Keratinocyte (primary cell): ENCODE measurements at regions not wholly inside any gene's neighbourhood (a gene's known extent, or its start where the extent isn't known, plus 50 kb on each side); places are given as distances from the start of the nearest gene placed in this dataset.

Source experiments
- DNase-seq: peaks from one replicate; pipeline ENCODE4 v3.0.0-alpha.2; 2011; ENCODE audit warnings: low read depth, missing footprints, low spot score
- FAIRE-seq: peaks from 2 replicates; lab custom pipeline; 2011; peaks lifted over from hg19 to GRCh38; lab: Jason Lieb, UNC
- H2AFZ ChIP-seq: 2 replicates; pipeline ENCODE4 v1.6.0; 2012; ENCODE audit warnings: low read length, control low read depth, inconsistent platforms; ENCODE audit not compliant: control insufficient read depth
- H3K27ac ChIP-seq: 2 replicates; pipeline ENCODE4 v1.5.1; 2011; ENCODE audit warnings: low read length; ENCODE audit not compliant: control insufficient read depth, insufficient read depth
- H3K27me3 ChIP-seq: 3 replicates; pipeline ENCODE4 v1.6.0; 2011; ENCODE audit warnings: low read length; ENCODE audit not compliant: control insufficient read depth, insufficient read depth; ENCODE audit errors: extremely low read depth
- H3K36me3 ChIP-seq, 2 experiments: 2 replicates in 1 of 2; 3 replicates in 1 of 2; pipeline ENCODE4 v1.5.1; 2011; ENCODE audit warnings: low read length in 2 of 2, mild to moderate bottlenecking in 1 of 2; ENCODE audit not compliant: control insufficient read depth in 2 of 2, insufficient read depth in 2 of 2; ENCODE audit errors: extremely low read depth in 1 of 2
- H3K4me1 ChIP-seq: 3 replicates; pipeline ENCODE4 v1.5.1; 2011; ENCODE audit warnings: low read length; ENCODE audit not compliant: control insufficient read depth, insufficient read depth; ENCODE audit errors: extremely low read depth
- H3K4me2 ChIP-seq: 3 replicates; pipeline ENCODE4 v1.6.0; 2011; ENCODE audit warnings: low read depth, low read length; ENCODE audit not compliant: control insufficient read depth, insufficient read depth; ENCODE audit errors: extremely low read depth
- H3K4me3 ChIP-seq, 3 experiments: fragments of 200-600 bp in 1 of 3; sonication (generic) in 1 of 3; 2 replicates in 2 of 3; 3 replicates in 1 of 3; pipeline ENCODE4 v1.5.1; 2011 to 2016; ENCODE audit warnings: low read length in 3 of 3, mild to moderate bottlenecking in 3 of 3, control low read depth in 2 of 3, inconsistent platforms in 1 of 3, low read depth in 1 of 3, mixed read lengths in 1 of 3, mixed run types in 1 of 3, moderate library complexity in 1 of 3; ENCODE audit not compliant: control insufficient read depth in 2 of 3, insufficient read depth in 2 of 3; ENCODE audit errors: extremely low read depth in 1 of 3
- H3K79me2 ChIP-seq: 2 replicates; pipeline ENCODE4 v1.6.0; 2012; ENCODE audit warnings: low read length; ENCODE audit not compliant: control insufficient read depth, insufficient read depth
- H3K9ac ChIP-seq: 3 replicates; pipeline ENCODE4 v1.6.0; 2011; ENCODE audit warnings: low read length; ENCODE audit not compliant: control insufficient read depth, insufficient read depth; ENCODE audit errors: extremely low read depth
- H3K9me1 ChIP-seq: 3 replicates; pipeline ENCODE4 v1.6.0; 2011; ENCODE audit warnings: low read length; ENCODE audit not compliant: control insufficient read depth, insufficient read depth; ENCODE audit errors: extremely low read depth
- H3K9me3 ChIP-seq: 2 replicates; pipeline ENCODE4 v1.5.1; 2012; ENCODE audit warnings: low read depth, low read length; ENCODE audit not compliant: control insufficient read depth
- H4K20me1 ChIP-seq: 3 replicates; pipeline ENCODE4 v1.6.0; 2011; ENCODE audit warnings: low read length; ENCODE audit not compliant: control insufficient read depth, insufficient read depth; ENCODE audit errors: extremely low read depth
- EZH2 ChIP-seq: IDR thresholded peaks from one replicate; pipeline ENCODE4 v1.6.1; 2012; ENCODE audit warnings: inconsistent platforms, mild to moderate bottlenecking, low read length, moderate library complexity
- dilution Hi-C: fragments of 300-500 bp; cut with MboI; formaldehyde crosslinking; loops from one replicate; pipeline ENCODE4 v1.7.0; 2020; ENCODE audit warnings: low sequenced_read_pairs; ENCODE audit not compliant: extremely low pct_ligation_motif_present
- TF ChIP-seq, protein P1 (sequence below), 3 experiments: IDR thresholded peaks in 1 of 3; conservative IDR thresholded peaks in 1 of 3; optimal IDR thresholded peaks in 1 of 3; 2 replicates in 2 of 3; 3 replicates in 1 of 3; pipeline versions ENCODE3 to v1.5.1; 2011; ENCODE audit warnings: low read length in 3 of 3, mild to moderate bottlenecking in 3 of 3, moderate library complexity in 2 of 3, control low read depth in 1 of 3, inconsistent platforms in 1 of 3; ENCODE audit not compliant: insufficient read depth in 2 of 3; ENCODE audit errors: extremely low read depth in 1 of 3

DNA sequence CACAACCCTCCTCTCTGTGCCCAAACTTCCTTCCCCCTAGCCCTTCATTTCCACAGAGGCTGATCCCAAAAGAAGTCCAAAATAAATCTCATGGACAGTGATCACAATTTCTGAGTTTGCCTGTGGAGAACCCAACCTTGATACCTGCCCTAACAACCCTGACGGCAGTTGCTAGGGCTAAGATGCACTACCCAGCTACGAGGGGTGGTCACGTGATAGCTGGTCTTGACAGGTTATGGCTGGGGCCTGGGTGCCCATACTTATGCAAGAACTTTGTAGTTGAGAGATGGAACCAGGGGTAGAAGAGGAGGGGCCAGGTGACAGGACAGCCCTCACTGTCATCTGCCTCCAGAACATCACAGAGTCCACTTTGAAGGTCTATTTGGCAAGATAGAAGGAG is 147.9 kb downstream of the AKAIN1 start:
- no peak overlapping the region for H3K4me3 ChIP-seq
- DNase-seq = no peak
- H3K4me2 ChIP-seq = no peak overlapping the region
- H4K20me1 ChIP-seq = no peaks in the 10 kb centered on the region
- no peaks in the 10 kb centered on the region for H3K4me1 ChIP-seq
- dilution Hi-C loops = no loop called here
- H3K9me3 ChIP-seq = no peaks in the 10 kb centered on the region
- H3K27ac ChIP-seq = no peak overlapping the region
- H3K27me3 ChIP-seq = no peaks in the 10 kb centered on the region
- no peak for FAIRE-seq
- H3K79me2 ChIP-seq = no peaks in the 10 kb centered on the region
- TF ChIP-seq EZH2 = no peak
- TF ChIP-seq, protein P1, sequence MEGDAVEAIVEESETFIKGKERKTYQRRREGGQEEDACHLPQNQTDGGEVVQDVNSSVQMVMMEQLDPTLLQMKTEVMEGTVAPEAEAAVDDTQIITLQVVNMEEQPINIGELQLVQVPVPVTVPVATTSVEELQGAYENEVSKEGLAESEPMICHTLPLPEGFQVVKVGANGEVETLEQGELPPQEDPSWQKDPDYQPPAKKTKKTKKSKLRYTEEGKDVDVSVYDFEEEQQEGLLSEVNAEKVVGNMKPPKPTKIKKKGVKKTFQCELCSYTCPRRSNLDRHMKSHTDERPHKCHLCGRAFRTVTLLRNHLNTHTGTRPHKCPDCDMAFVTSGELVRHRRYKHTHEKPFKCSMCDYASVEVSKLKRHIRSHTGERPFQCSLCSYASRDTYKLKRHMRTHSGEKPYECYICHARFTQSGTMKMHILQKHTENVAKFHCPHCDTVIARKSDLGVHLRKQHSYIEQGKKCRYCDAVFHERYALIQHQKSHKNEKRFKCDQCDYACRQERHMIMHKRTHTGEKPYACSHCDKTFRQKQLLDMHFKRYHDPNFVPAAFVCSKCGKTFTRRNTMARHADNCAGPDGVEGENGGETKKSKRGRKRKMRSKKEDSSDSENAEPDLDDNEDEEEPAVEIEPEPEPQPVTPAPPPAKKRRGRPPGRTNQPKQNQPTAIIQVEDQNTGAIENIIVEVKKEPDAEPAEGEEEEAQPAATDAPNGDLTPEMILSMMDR (optimal IDR thresholded peaks at IDR 0.05 in 1 of 3, IDR thresholded peaks at IDR 0.05 in 1 of 3, conservative IDR thresholded peaks at IDR 0.05 in 1 of 3; ENCODE audit: extremely low read depth in 1 of 3, insufficient read depth in 2 of 3, low read length in 3 of 3) = no peak
- H3K36me3 ChIP-seq = no peaks in the 10 kb centered on the region
- H3K9ac ChIP-seq = no peak overlapping the region
- no peak overlapping the region for H2AFZ ChIP-seq
- H3K9me1 ChIP-seq = no peaks in the 10 kb centered on the region

DNA sequence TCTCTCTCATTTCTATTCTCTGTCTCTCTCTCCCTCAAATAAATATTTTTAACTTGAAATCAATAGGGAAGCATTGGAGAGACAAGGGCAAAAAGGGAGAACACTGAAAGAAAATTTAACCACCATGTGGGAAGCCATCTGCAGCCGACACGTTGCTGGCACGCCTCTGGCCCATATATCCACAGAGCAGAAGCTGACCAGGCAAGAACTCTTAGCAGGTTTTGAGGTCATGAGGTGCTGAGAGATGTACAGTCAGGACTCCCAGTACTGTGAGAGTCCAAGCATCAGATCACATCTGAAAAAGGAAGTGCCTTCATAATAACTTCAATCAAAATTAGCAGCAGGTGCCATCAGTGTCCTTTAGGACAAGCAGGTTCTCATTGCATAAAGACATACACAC is 156.6 kb downstream of the AKAIN1 start:
- no peaks in the 10 kb centered on the region for H3K79me2 ChIP-seq
- no peaks in the 10 kb centered on the region for H3K9me3 ChIP-seq
- H3K4me1 ChIP-seq = no peaks in the 10 kb centered on the region
- H3K9me1 ChIP-seq = no peaks in the 10 kb centered on the region
- H3K4me2 ChIP-seq = no peak overlapping the region
- no peak overlapping the region for H2AFZ ChIP-seq
- no peak overlapping the region for H3K27ac ChIP-seq
- H3K36me3 ChIP-seq = no peaks in the 10 kb centered on the region
- FAIRE-seq = no peak
- no peaks in the 10 kb centered on the region for H4K20me1 ChIP-seq
- no peak for TF ChIP-seq EZH2
- TF ChIP-seq, protein P1 (optimal IDR thresholded peaks at IDR 0.05 in 1 of 3, IDR thresholded peaks at IDR 0.05 in 1 of 3, conservative IDR thresholded peaks at IDR 0.05 in 1 of 3; ENCODE audit: extremely low read depth in 1 of 3, insufficient read depth in 2 of 3, low read length in 3 of 3) = no peak
- H3K9ac ChIP-seq = no peak overlapping the region
- H3K27me3 ChIP-seq = no peaks in the 10 kb centered on the region
- dilution Hi-C loops = no loop called here
- H3K4me3 ChIP-seq = no peak overlapping the region
- no peak for DNase-seq
